Cardiac muscle cell (in vitro differentiated cells and primary cell): ENCODE measurements at regions not wholly inside any gene's neighbourhood (a gene's known extent, or its start where the extent isn't known, plus 50 kb on each side); places are given as distances from the start of the nearest gene placed in this dataset.

Source experiments
- DNase-seq, 2 donors: peaks; one replicate each; pipeline versions ENCODE4 v3.0.0 to v3.0.0-alpha.2; 2010 to 2017; ENCODE audit warnings: low read depth in 1 of 2, low spot score in 1 of 2
- H3K27ac ChIP-seq: fragments of 200-600 bp; sonication (generic); 2 replicates; pipeline ENCODE4 v1.5.1; 2016
- H3K27me3 ChIP-seq: fragments of 200-600 bp; sonication (generic); 2 replicates; pipeline ENCODE4 v1.6.0; 2016; ENCODE audit warnings: control low read depth
- H3K36me3 ChIP-seq: fragments of 200-600 bp; sonication (generic); 2 replicates; pipeline ENCODE4 v1.5.1; 2016; ENCODE audit warnings: control low read depth
- H3K4me1 ChIP-seq: fragments of 200-600 bp; sonication (generic); 2 replicates; pipeline ENCODE4 v1.8.1; 2017; ENCODE audit warnings: low read depth, mild to moderate bottlenecking, mixed run types
- H3K4me3 ChIP-seq: fragments of 200-600 bp; sonication (generic); 2 replicates; pipeline ENCODE4 v1.5.1; 2016; ENCODE audit warnings: mild to moderate bottlenecking
- H3K9me3 ChIP-seq: fragments of 200-600 bp; sonication (generic); 2 replicates; pipeline ENCODE4 v1.5.1; 2017; ENCODE audit warnings: low read depth, mild to moderate bottlenecking, control low read depth
- CTCF ChIP-seq: IDR thresholded peaks from 2 replicates; pipeline ENCODE4 v1.5.1; 2012; ENCODE audit warnings: low read depth, mild to moderate bottlenecking, low read length

GRCh38 chr4:123455360-123455759 lies 58.8 kb downstream of the SPRY1 start:
- no peaks in the 10 kb centered on the region for H3K9me3 ChIP-seq
- no peaks in the 10 kb centered on the region for H3K27me3 ChIP-seq
- DNase-seq: no peak
- H3K27ac ChIP-seq: no peak overlapping the region
- H3K4me1 ChIP-seq: peaks cover 10% of the 10 kb centered on the region
- no peaks in the 10 kb centered on the region for H3K36me3 ChIP-seq
- no peak for TF ChIP-seq CTCF
- H3K4me3 ChIP-seq: no peak overlapping the region

- DNase-seq: no peak
- Histone ChIP-seq H3K27me3 (no peaks in the 10 kb centered on the region), H3K9me3 (no peaks in the 10 kb centered on the region), H3K36me3 (no peaks in the 10 kb centered on the region), H3K27ac (no peak overlapping the region), H3K4me3 (no peak overlapping the region), H3K4me1 (no peaks in the 10 kb centered on the region)
- TF ChIP-seq CTCF: no peak
Observed at GRCh38 chr4:123462007-123462406, 65.4 kb downstream of the SPRY1 start.

GRCh38 chr4:123463869-123464268 lies 67.3 kb downstream of the SPRY1 start:
- H3K27ac ChIP-seq: no peak overlapping the region
- H3K4me3 ChIP-seq: no peak overlapping the region
- no peak for TF ChIP-seq CTCF
- no peaks in the 10 kb centered on the region for H3K27me3 ChIP-seq
- H3K36me3 ChIP-seq: no peaks in the 10 kb centered on the region
- H3K4me1 ChIP-seq: no peaks in the 10 kb centered on the region
- DNase-seq: no peak
- H3K9me3 ChIP-seq: no peaks in the 10 kb centered on the region

- Histone ChIP-seq H3K27me3 (no peaks in the 10 kb centered on the region), H3K4me1 (no peaks in the 10 kb centered on the region), H3K4me3 (no peak overlapping the region), H3K9me3 (no peaks in the 10 kb centered on the region), H3K27ac (no peak overlapping the region), H3K36me3 (no peaks in the 10 kb centered on the region)
- DNase-seq: no peak
- TF ChIP-seq CTCF: no peak
Observed at GRCh38 chr4:123465416-123465815, 68.8 kb downstream of the SPRY1 start.

GRCh38 chr4:123466080-123466785 lies 69.6 kb downstream of the SPRY1 start:
- no peak for DNase-seq
- TF ChIP-seq CTCF: no peak

More at GRCh38 chr4:123466080-123466785, 69.6 kb downstream of the SPRY1 start:
- no peaks in the 10 kb centered on the region for H3K36me3 ChIP-seq
- H3K4me3 ChIP-seq: no peak overlapping the region
- H3K27me3 ChIP-seq: no peaks in the 10 kb centered on the region
- H3K9me3 ChIP-seq: no peaks in the 10 kb centered on the region
- H3K4me1 ChIP-seq: no peaks in the 10 kb centered on the region
- no peak overlapping the region for H3K27ac ChIP-seq
